DOHH2 (cell line): ENCODE measurements at regions not wholly inside any gene's neighbourhood (a gene's known extent, or its start where the extent isn't known, plus 50 kb on each side); places are given as distances from the start of the nearest gene placed in this dataset.

Source experiments
- H3F3A ChIP-seq: fragments of 200-600 bp; sonication (generic), shearing (Covaris generic); 2 replicates; pipeline ENCODE4 v1.6.0; 2016; ENCODE audit warnings: antibody characterized with exemption, mild to moderate bottlenecking; ENCODE audit not compliant: control insufficient read depth, insufficient read depth
- H3K27ac ChIP-seq: fragments of 200-600 bp; sonication (generic); 2 replicates; pipeline ENCODE4 v1.5.1; 2014; ENCODE audit warnings: low read depth, mild to moderate bottlenecking, low read length, moderate library complexity
- H3K27me3 ChIP-seq: fragments of 200-600 bp; sonication (generic); 2 replicates; pipeline ENCODE4 v1.6.1; 2014; ENCODE audit warnings: mild to moderate bottlenecking, low read length, mixed read lengths; ENCODE audit not compliant: control insufficient read depth
- H3K36me3 ChIP-seq: fragments of 200-600 bp; sonication (generic); 2 replicates; pipeline ENCODE4 v1.6.1; 2014; ENCODE audit warnings: mild to moderate bottlenecking, low read length, moderate library complexity, mixed read lengths; ENCODE audit not compliant: control insufficient read depth
- H3K4me1 ChIP-seq: fragments of 200-600 bp; sonication (generic); 2 replicates; pipeline ENCODE4 v1.6.1; 2014; ENCODE audit warnings: mild to moderate bottlenecking, low read length, mixed read lengths; ENCODE audit not compliant: control insufficient read depth
- H3K4me2 ChIP-seq: fragments of 200-600 bp; sonication (generic); 2 replicates; pipeline ENCODE4 v1.6.0; 2014; ENCODE audit warnings: mild to moderate bottlenecking, low read length, moderate library complexity
- H3K4me3 ChIP-seq: fragments of 200-600 bp; sonication (generic); 2 replicates; pipeline ENCODE4 v1.5.1; 2014; ENCODE audit warnings: mild to moderate bottlenecking, low read length, mixed read lengths
- H3K79me2 ChIP-seq: fragments of 200-600 bp; sonication (generic); 2 replicates; pipeline ENCODE4 v1.6.1; 2014; ENCODE audit warnings: mild to moderate bottlenecking, low read length, mixed read lengths; ENCODE audit not compliant: control insufficient read depth
- H3K9me2 ChIP-seq: fragments of 200-600 bp; sonication (generic); replicated peaks from 2 replicates; pipeline ENCODE4 v1.6.1; 2014; ENCODE audit warnings: mild to moderate bottlenecking, low read length, mixed read lengths; ENCODE audit not compliant: control insufficient read depth
- H3K9me3 ChIP-seq: fragments of 200-600 bp; sonication (generic); 2 replicates; pipeline ENCODE4 v1.6.1; 2014; ENCODE audit warnings: antibody characterized with exemption, low read length, mixed read lengths; ENCODE audit not compliant: control insufficient read depth, insufficient read depth
- H4K20me1 ChIP-seq: fragments of 200-600 bp; sonication (generic); 2 replicates; pipeline ENCODE4 v1.6.0; 2014; ENCODE audit warnings: low read depth, mild to moderate bottlenecking, antibody characterized with exemption, low read length, moderate library complexity; ENCODE audit not compliant: control insufficient read depth, insufficient read depth
- CTCF ChIP-seq: fragments of 200-600 bp; sonication (generic); IDR thresholded peaks from one replicate; pipeline ENCODE4 v1.5.1; 2014; ENCODE audit warnings: antibody characterized with exemption, mild to moderate bottlenecking, low read depth, low read length; ENCODE audit not compliant: poor library complexity, severe bottlenecking
- EZH2phosphoT487 ChIP-seq: fragments of 200-600 bp; sonication (generic); IDR thresholded peaks from 2 replicates; pipeline ENCODE4 v1.6.1; 2017; ENCODE audit warnings: borderline replicate concordance, mild to moderate bottlenecking, antibody characterized with exemption, low read length, moderate library complexity, mixed read lengths

GRCh38 chr13:34344816-34345215 is 526.9 kb downstream of the RFC3 start:
- no peaks in the 10 kb centered on the region for H3K27me3 ChIP-seq
- no peak overlapping the region for H3K27ac ChIP-seq
- no peaks in the 10 kb centered on the region for H3K4me1 ChIP-seq
- H3K9me3 ChIP-seq: no peaks in the 10 kb centered on the region
- H4K20me1 ChIP-seq: no peaks in the 10 kb centered on the region
- H3K36me3 ChIP-seq: no peaks in the 10 kb centered on the region
- H3K79me2 ChIP-seq: no peaks in the 10 kb centered on the region
- no peak overlapping the region for H3K4me2 ChIP-seq
- no peaks in the 10 kb centered on the region for H3K9me2 ChIP-seq
- no peak overlapping the region for H3K4me3 ChIP-seq
- H3F3A ChIP-seq: no peaks in the 10 kb centered on the region
- TF ChIP-seq EZH2phosphoT487 (no peak), CTCF (no peak)

- Histone ChIP-seq H3F3A (no peaks in the 10 kb centered on the region), H4K20me1 (no peaks in the 10 kb centered on the region), H3K4me3 (no peak overlapping the region), H3K27me3 (no peaks in the 10 kb centered on the region), H3K27ac (no peak overlapping the region), H3K4me1 (no peaks in the 10 kb centered on the region), H3K36me3 (no peaks in the 10 kb centered on the region), H3K4me2 (no peak overlapping the region), H3K9me3 (no peaks in the 10 kb centered on the region), H3K9me2 (no peaks in the 10 kb centered on the region), H3K79me2 (no peaks in the 10 kb centered on the region)
- TF ChIP-seq CTCF (no peak), EZH2phosphoT487 (no peak)
Observed at GRCh38 chr13:34345258-34345965, 527.5 kb downstream of the RFC3 start.

- H3K4me3 ChIP-seq: no peak overlapping the region
- no peaks in the 10 kb centered on the region for H3K79me2 ChIP-seq
- H3K4me1 ChIP-seq: no peaks in the 10 kb centered on the region
- no peak overlapping the region for H3K27ac ChIP-seq
- no peaks in the 10 kb centered on the region for H3F3A ChIP-seq
- H3K27me3 ChIP-seq: no peaks in the 10 kb centered on the region
- no peak overlapping the region for H3K4me2 ChIP-seq
- TF ChIP-seq EZH2phosphoT487 (no peak), CTCF (no peak)
- H3K9me2 ChIP-seq: no peaks in the 10 kb centered on the region
- no peaks in the 10 kb centered on the region for H4K20me1 ChIP-seq
- H3K36me3 ChIP-seq: no peaks in the 10 kb centered on the region
- peaks cover 7% of the 10 kb centered on the region; the same call in 1 of the 2 replicates for H3K9me3 ChIP-seq
Observed at GRCh38 chr13:34346626-34347025, 528.7 kb downstream of the RFC3 start.
